Hepatocyte (in vitro differentiated cells): ENCODE measurements at regions not wholly inside any gene's neighbourhood (a gene's known extent, or its start where the extent isn't known, plus 50 kb on each side); places are given as distances from the start of the nearest gene placed in this dataset.
"Not testable (repeated sequence)": the region's sequence is repeated elsewhere in the genome, so short reads cannot be mapped to it uniquely, and the experiment has no call there.

Experiments
- CTCF ChIP-seq: fragments of 200-600 bp; sonication (generic); IDR thresholded peaks from 2 replicates; pipeline ENCODE4 v1.5.1; 2016; ENCODE audit warnings: antibody characterized with exemption, mild to moderate bottlenecking; ENCODE audit not compliant: poor library complexity
- EZH2 ChIP-seq: fragments of 200-600 bp; sonication (generic); IDR thresholded peaks from 2 replicates; pipeline ENCODE4 v1.6.1; 2016; ENCODE audit warnings: antibody characterized with exemption, mild to moderate bottlenecking, borderline replicate concordance
- EZH2phosphoT487 ChIP-seq: fragments of 200-600 bp; sonication (generic); IDR thresholded peaks from one replicate; pipeline ENCODE4 v1.6.1; 2018; ENCODE audit warnings: antibody characterized with exemption, mild to moderate bottlenecking, low read depth, moderate library complexity; ENCODE audit not compliant: unreplicated experiment, severe bottlenecking

GRCh38 chr16:21521390-21522143 lies 77.8 kb upstream of the METTL9 start:
- not testable (repeated sequence) for TF ChIP-seq EZH2phosphoT487, EZH2
- TF ChIP-seq CTCF, result peak; percentile 26
